ENCODE measurements at regions not wholly inside any gene's neighbourhood (a gene's known extent, or its start where the extent isn't known, plus 50 kb on each side); places are given as distances from the start of the nearest gene placed in this dataset.

DNA sequence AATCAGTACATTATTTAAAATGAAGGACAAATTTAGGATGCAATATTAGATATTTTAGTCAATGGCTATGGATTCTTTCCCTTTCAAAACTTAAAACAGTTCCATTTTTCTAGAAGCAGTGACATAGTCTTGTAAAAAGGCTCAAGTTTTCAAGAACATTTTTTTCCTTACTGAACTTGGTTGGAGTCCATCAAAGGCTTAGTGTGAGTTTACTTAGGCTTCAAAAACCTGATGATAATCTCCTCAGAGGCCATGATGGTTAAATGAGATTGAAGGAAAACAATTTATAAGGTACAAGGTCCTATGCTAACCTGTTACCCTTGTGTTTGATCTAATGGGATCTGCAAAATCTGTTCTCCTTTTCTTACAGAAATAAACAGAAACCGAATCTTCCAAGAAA lies 531.8 kb downstream of the UTRN start:
- Histone ChIP-seq H3K9me3 (ENCODE audit: low read depth, low read length) (no peaks in the 10 kb centered on the region), H3K27me3 (ENCODE audit: insufficient read depth, low read length) (no peaks in the 10 kb centered on the region), H2AFZ (ENCODE audit: low read length) (no peak overlapping the region), H3K4me1 (ENCODE audit: insufficient read depth, low read length) (no peaks in the 10 kb centered on the region), H3K4me3 (ENCODE audit: insufficient read depth, low read length) (no peak overlapping the region), H3K27ac (ENCODE audit: low read depth, low read length) (no peak overlapping the region), H3K36me3 (ENCODE audit: insufficient read depth, low read length) (no peaks in the 10 kb centered on the region), H3K79me2 (ENCODE audit: insufficient read depth, low read length) (no peaks in the 10 kb centered on the region), H3K4me2 (ENCODE audit: insufficient read depth, low read length) (no peak overlapping the region), H4K20me1 (ENCODE audit: insufficient read depth, low read length) (no peaks in the 10 kb centered on the region)
- TF ChIP-seq, protein P1, sequence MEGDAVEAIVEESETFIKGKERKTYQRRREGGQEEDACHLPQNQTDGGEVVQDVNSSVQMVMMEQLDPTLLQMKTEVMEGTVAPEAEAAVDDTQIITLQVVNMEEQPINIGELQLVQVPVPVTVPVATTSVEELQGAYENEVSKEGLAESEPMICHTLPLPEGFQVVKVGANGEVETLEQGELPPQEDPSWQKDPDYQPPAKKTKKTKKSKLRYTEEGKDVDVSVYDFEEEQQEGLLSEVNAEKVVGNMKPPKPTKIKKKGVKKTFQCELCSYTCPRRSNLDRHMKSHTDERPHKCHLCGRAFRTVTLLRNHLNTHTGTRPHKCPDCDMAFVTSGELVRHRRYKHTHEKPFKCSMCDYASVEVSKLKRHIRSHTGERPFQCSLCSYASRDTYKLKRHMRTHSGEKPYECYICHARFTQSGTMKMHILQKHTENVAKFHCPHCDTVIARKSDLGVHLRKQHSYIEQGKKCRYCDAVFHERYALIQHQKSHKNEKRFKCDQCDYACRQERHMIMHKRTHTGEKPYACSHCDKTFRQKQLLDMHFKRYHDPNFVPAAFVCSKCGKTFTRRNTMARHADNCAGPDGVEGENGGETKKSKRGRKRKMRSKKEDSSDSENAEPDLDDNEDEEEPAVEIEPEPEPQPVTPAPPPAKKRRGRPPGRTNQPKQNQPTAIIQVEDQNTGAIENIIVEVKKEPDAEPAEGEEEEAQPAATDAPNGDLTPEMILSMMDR (IDR thresholded peaks at IDR 0.05; ENCODE audit: extremely low read depth, low read depth, low read length): no peak
- DNase-seq (ENCODE audit: insufficient read length, low spot score, missing footprints): no peak

- Histone ChIP-seq H3K79me2 (ENCODE audit: insufficient read depth, low read length) (no peaks in the 10 kb centered on the region), H3K4me3 (ENCODE audit: insufficient read depth, low read length) (no peak overlapping the region), H3K27ac (ENCODE audit: low read depth, low read length) (no peak overlapping the region), H4K20me1 (ENCODE audit: insufficient read depth, low read length) (no peaks in the 10 kb centered on the region), H3K9me3 (ENCODE audit: low read depth, low read length) (no peaks in the 10 kb centered on the region), H3K4me2 (ENCODE audit: insufficient read depth, low read length) (no peak overlapping the region), H2AFZ (ENCODE audit: low read length) (no peak overlapping the region), H3K27me3 (ENCODE audit: insufficient read depth, low read length) (no peaks in the 10 kb centered on the region), H3K36me3 (ENCODE audit: insufficient read depth, low read length) (no peaks in the 10 kb centered on the region), H3K4me1 (ENCODE audit: insufficient read depth, low read length) (no peaks in the 10 kb centered on the region)
- no peak for DNase-seq (ENCODE audit: insufficient read length, low spot score, missing footprints)
- TF ChIP-seq, protein P1 (IDR thresholded peaks at IDR 0.05; ENCODE audit: extremely low read depth, low read depth, low read length): no peak
Measured at GRCh38 chr6:144820270-144820669, 535.1 kb downstream of the UTRN start.

DNA sequence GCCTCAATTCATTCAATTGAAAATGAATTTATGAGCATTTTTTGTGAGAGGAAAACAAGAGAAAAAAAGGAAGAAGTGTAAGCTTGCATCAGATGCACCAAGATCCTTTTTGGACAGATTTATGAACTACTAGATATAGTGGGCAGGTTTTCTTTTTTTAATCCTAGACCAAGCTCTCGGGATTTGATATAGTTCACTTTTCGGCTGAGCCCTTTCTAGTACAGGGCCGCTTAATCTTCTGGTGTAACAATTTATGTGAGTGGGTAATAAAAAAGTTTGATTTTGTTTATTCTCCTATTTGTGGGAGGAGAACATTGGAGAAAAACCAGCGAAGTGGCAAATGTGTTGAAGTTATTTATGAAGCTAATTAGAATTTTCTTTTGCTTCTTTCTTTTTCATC lies 538.0 kb downstream of the UTRN start:
- Histone ChIP-seq H3K27me3 (ENCODE audit: insufficient read depth, low read length) (no peaks in the 10 kb centered on the region), H2AFZ (ENCODE audit: low read length) (no peak overlapping the region), H3K9me3 (ENCODE audit: low read depth, low read length) (no peaks in the 10 kb centered on the region), H3K4me3 (ENCODE audit: insufficient read depth, low read length) (no peak overlapping the region), H3K27ac (ENCODE audit: low read depth, low read length) (no peak overlapping the region), H4K20me1 (ENCODE audit: insufficient read depth, low read length) (no peaks in the 10 kb centered on the region), H3K4me2 (ENCODE audit: insufficient read depth, low read length) (no peak overlapping the region), H3K36me3 (ENCODE audit: insufficient read depth, low read length) (peaks cover 7% of the 10 kb centered on the region), H3K4me1 (ENCODE audit: insufficient read depth, low read length) (no peaks in the 10 kb centered on the region), H3K79me2 (ENCODE audit: insufficient read depth, low read length) (no peaks in the 10 kb centered on the region)
- DNase-seq (ENCODE audit: insufficient read length, low spot score, missing footprints): no peak
- TF ChIP-seq, protein P1 (IDR thresholded peaks at IDR 0.05; ENCODE audit: extremely low read depth, low read depth, low read length): no peak

GRCh38 chr6:144824018-144824417 lies 538.9 kb downstream of the UTRN start:
- Histone ChIP-seq H3K4me3 (ENCODE audit: insufficient read depth, low read length) (no peak overlapping the region), H3K27ac (ENCODE audit: low read depth, low read length) (no peak overlapping the region), H2AFZ (ENCODE audit: low read length) (no peak overlapping the region), H3K36me3 (ENCODE audit: insufficient read depth, low read length) (peaks cover 7% of the 10 kb centered on the region), H3K4me2 (ENCODE audit: insufficient read depth, low read length) (no peak overlapping the region), H3K4me1 (ENCODE audit: insufficient read depth, low read length) (no peaks in the 10 kb centered on the region), H3K27me3 (ENCODE audit: insufficient read depth, low read length) (no peaks in the 10 kb centered on the region), H3K79me2 (ENCODE audit: insufficient read depth, low read length) (no peaks in the 10 kb centered on the region), H4K20me1 (ENCODE audit: insufficient read depth, low read length) (no peaks in the 10 kb centered on the region), H3K9me3 (ENCODE audit: low read depth, low read length) (no peaks in the 10 kb centered on the region)
- TF ChIP-seq, protein P1 (IDR thresholded peaks at IDR 0.05; ENCODE audit: extremely low read depth, low read depth, low read length): no peak
- DNase-seq (ENCODE audit: insufficient read length, low spot score, missing footprints): no peak

Measured in osteoblast (primary cell).